H9 (cell line): ENCODE measurements at regions not wholly inside any gene's neighbourhood (a gene's known extent, or its start where the extent isn't known, plus 50 kb on each side); places are given as distances from the start of the nearest gene placed in this dataset.

Experiments
- DNase-seq: peaks from one replicate; pipeline ENCODE4 v3.0.0-alpha.2; 2017
- H2AFZ ChIP-seq: one replicate; pipeline ENCODE4 v1.6.1; 2013; ENCODE audit warnings: mild to moderate bottlenecking, low read length, control low read depth, moderate library complexity
- H2AK5ac ChIP-seq: 2 replicates; pipeline ENCODE4 v1.6.1; 2013; ENCODE audit warnings: low read length, control low read depth, mixed read lengths; ENCODE audit not compliant: insufficient read length
- H2BK120ac ChIP-seq: one replicate; pipeline ENCODE4 v1.6.1; 2013; ENCODE audit warnings: low read depth, mild to moderate bottlenecking, low read length, control low read depth, inconsistent platforms; ENCODE audit not compliant: poor library complexity, severe bottlenecking
- H2BK12ac ChIP-seq: 2 replicates; pipeline ENCODE4 v1.6.1; 2013; ENCODE audit warnings: low read length, control low read depth, mixed read lengths, low read depth; ENCODE audit not compliant: insufficient read length
- H2BK15ac ChIP-seq: 2 replicates; pipeline ENCODE4 v1.6.1; 2013; ENCODE audit warnings: low read depth, low read length, control low read depth
- H2BK20ac ChIP-seq: one replicate; pipeline ENCODE4 v1.6.1; 2013; ENCODE audit warnings: low read depth, mild to moderate bottlenecking, low read length, control low read depth, inconsistent platforms; ENCODE audit not compliant: poor library complexity, severe bottlenecking
- H2BK5ac ChIP-seq: 2 replicates; pipeline ENCODE4 v1.6.1; 2013; ENCODE audit warnings: low read length, control low read depth, mixed read lengths; ENCODE audit not compliant: insufficient read length
- H3K14ac ChIP-seq: 2 replicates; pipeline ENCODE4 v1.6.1; 2013; ENCODE audit warnings: low read length, control low read depth; ENCODE audit not compliant: insufficient read depth
- H3K18ac ChIP-seq: 2 replicates; pipeline ENCODE4 v1.6.1; 2013; ENCODE audit warnings: low read depth, mild to moderate bottlenecking, mixed read lengths, low read length, control low read depth; ENCODE audit not compliant: insufficient read length
- H3K23ac ChIP-seq: 2 replicates; pipeline ENCODE4 v1.6.1; 2013; ENCODE audit warnings: low read length, control low read depth, mixed read lengths, low read depth; ENCODE audit not compliant: insufficient read length
- H3K23me2 ChIP-seq: 2 replicates; pipeline ENCODE4 v1.6.1; 2013; ENCODE audit warnings: low read depth, mild to moderate bottlenecking, mixed read lengths, low read length, control low read depth; ENCODE audit not compliant: insufficient read length, poor library complexity, severe bottlenecking
- H3K27ac ChIP-seq: 2 replicates; pipeline ENCODE4 v1.5.1; 2013; ENCODE audit warnings: low read length, control low read depth, mixed read lengths, low read depth; ENCODE audit not compliant: insufficient read length
- H3K27me3 ChIP-seq: 2 replicates; pipeline ENCODE4 v1.6.1; 2013; ENCODE audit warnings: low read length, control low read depth, inconsistent platforms; ENCODE audit not compliant: insufficient read depth
- H3K4ac ChIP-seq: 2 replicates; pipeline ENCODE4 v1.6.1; 2013; ENCODE audit warnings: low read depth, mild to moderate bottlenecking, control low read depth, inconsistent platforms, low read length, moderate library complexity
- H3K4me1 ChIP-seq: 2 replicates; pipeline ENCODE4 v1.6.1; 2013; ENCODE audit warnings: low read length, control low read depth, inconsistent platforms; ENCODE audit not compliant: insufficient read depth
- H3K4me2 ChIP-seq: 2 replicates; pipeline ENCODE4 v1.6.1; 2013; ENCODE audit warnings: low read length, control low read depth, mixed read lengths; ENCODE audit not compliant: insufficient read length, insufficient read depth
- H3K56ac ChIP-seq: 2 replicates; pipeline ENCODE4 v1.6.1; 2013; ENCODE audit warnings: low read depth, mild to moderate bottlenecking, mixed read lengths, low read length, control low read depth; ENCODE audit not compliant: insufficient read length
- H3K79me1 ChIP-seq: 2 replicates; pipeline ENCODE4 v1.6.1; 2013; ENCODE audit warnings: low read depth, mild to moderate bottlenecking, moderate library complexity, low read length, control low read depth, inconsistent platforms; ENCODE audit not compliant: insufficient read depth, poor library complexity, severe bottlenecking
- H3K79me2 ChIP-seq: 2 replicates; pipeline ENCODE4 v1.6.1; 2013; ENCODE audit warnings: low read length, control low read depth, inconsistent platforms; ENCODE audit not compliant: insufficient read depth
- H3K9ac ChIP-seq: 2 replicates; pipeline ENCODE4 v1.6.1; 2013; ENCODE audit warnings: low read length, control low read depth, mixed read lengths; ENCODE audit not compliant: insufficient read length; ENCODE audit errors: extremely low read depth
- H3K9me3 ChIP-seq: one replicate; pipeline ENCODE4 v1.6.1; 2013; ENCODE audit warnings: low read depth, low read length, inconsistent platforms; ENCODE audit not compliant: control insufficient read depth
- H3T11ph ChIP-seq: one replicate; pipeline ENCODE4 v1.6.1; 2013; ENCODE audit warnings: mild to moderate bottlenecking, low read length, control low read depth, inconsistent platforms
- H4K20me1 ChIP-seq: one replicate; pipeline ENCODE4 v1.6.1; 2013; ENCODE audit not compliant: control insufficient read depth, insufficient read length, insufficient read depth
- H4K5ac ChIP-seq: 2 replicates; pipeline ENCODE4 v1.6.1; 2013; ENCODE audit warnings: low read depth, mild to moderate bottlenecking, mixed read lengths, low read length, control low read depth; ENCODE audit not compliant: insufficient read length
- H4K8ac ChIP-seq: replicated peaks from 2 replicates; pipeline ENCODE4 v1.6.1; 2013; ENCODE audit warnings: low read length, control low read depth, mixed read lengths, low read depth; ENCODE audit not compliant: insufficient read length
- H4K91ac ChIP-seq: 2 replicates; pipeline ENCODE4 v1.6.1; 2013; ENCODE audit warnings: low read depth, mild to moderate bottlenecking, moderate library complexity, mixed read lengths, low read length, control low read depth; ENCODE audit not compliant: insufficient read length
- H3K27ac Mint-ChIP-seq, 3 experiments: 2 replicates in 2 of 3; 3 replicates in 1 of 3; pipeline ENCODE4 v1.8.0; 2020 to 2021; ENCODE audit warnings: mixed read lengths in 3 of 3, mild to moderate bottlenecking in 1 of 3, moderate library complexity in 1 of 3
- H3K27me3 Mint-ChIP-seq: 2 replicates; pipeline ENCODE4 v1.8.0; 2021; ENCODE audit warnings: low read depth, mild to moderate bottlenecking, moderate library complexity, mixed read lengths
- H3K36me3 Mint-ChIP-seq, 3 experiments: 2 replicates in 2 of 3; 3 replicates in 1 of 3; pipeline ENCODE4 v1.8.0; 2020 to 2021; ENCODE audit warnings: low read depth in 3 of 3, mixed read lengths in 3 of 3; ENCODE audit not compliant: insufficient read depth in 1 of 3
- H3K4me1 Mint-ChIP-seq, 2 experiments: 2 replicates each; pipeline ENCODE4 v1.8.0; 2020; ENCODE audit warnings: mixed read lengths in 2 of 2
- H3K4me3 Mint-ChIP-seq, 2 experiments: 2 replicates in 1 of 2; 3 replicates in 1 of 2; pipeline ENCODE4 v1.8.0; 2020 to 2021; ENCODE audit warnings: mild to moderate bottlenecking in 2 of 2, mixed read lengths in 2 of 2, moderate library complexity in 1 of 2
- H3K9me3 Mint-ChIP-seq, 2 experiments: 2 replicates in 1 of 2; 3 replicates in 1 of 2; pipeline ENCODE4 v1.8.0; 2020; ENCODE audit warnings: mild to moderate bottlenecking in 2 of 2, mixed read lengths in 2 of 2, moderate library complexity in 1 of 2
- WGBS: extraction: QIAGEN DNeasy Blood & Tissue Kit; methylation state at CpG from one replicate; pipeline ENCODE4 v1.1.7; 2013; ENCODE audit warnings: missing lambda C conversion rate, low lambda C conversion rate, mixed read lengths; ENCODE audit not compliant: insufficient read length; ENCODE audit errors: extremely low coverage; 5-methylcytosine and 5-hydroxymethylcytosine counted together
- TF ChIP-seq, protein P1 (sequence below): fragments of 200-600 bp; sonication (generic); conservative IDR thresholded peaks from 3 replicates; pipeline ENCODE4 v1.8.0; 2021; ENCODE audit warnings: antibody characterized with exemption, mild to moderate bottlenecking

DNA sequence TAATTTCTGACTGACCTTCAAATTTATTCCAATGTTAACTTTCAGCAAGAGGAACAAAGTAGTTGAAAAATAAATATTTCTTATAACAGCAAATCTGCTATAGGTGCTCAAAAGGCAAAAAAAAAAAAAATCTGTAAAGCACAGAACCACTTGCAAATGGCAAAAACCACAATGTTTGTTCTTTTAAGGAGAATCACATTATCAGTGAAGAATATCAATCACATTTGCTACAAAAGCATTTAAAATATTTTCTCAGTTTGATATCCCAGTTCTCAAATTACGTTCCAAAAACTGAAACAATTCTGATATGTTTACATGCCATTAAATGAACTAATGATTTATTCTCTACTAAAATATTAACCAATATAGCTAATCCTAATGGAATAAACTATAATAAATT, 163.3 kb downstream of the METTL4 start:
- no peak overlapping the region for H4K5ac ChIP-seq
- no peaks in the 10 kb centered on the region for H4K20me1 ChIP-seq
- no peak overlapping the region for H3K4ac ChIP-seq
- H3K23ac ChIP-seq: no peak overlapping the region
- H3K4me1 Mint-ChIP-seq: peaks cover 0 to 8% of the 10 kb centered on the region in 2 experiments; a peak in 1 of 4 replicates
- no peak overlapping the region for H2AFZ ChIP-seq
- H3K9ac ChIP-seq: no peak overlapping the region
- H2BK15ac ChIP-seq: no peak overlapping the region
- H3K4me1 ChIP-seq: no peaks in the 10 kb centered on the region
- H3T11ph ChIP-seq: no peak overlapping the region
- H3K27ac Mint-ChIP-seq: no peak overlapping the region
- no peaks in the 10 kb centered on the region for H3K9me3 Mint-ChIP-seq
- no peak overlapping the region for H2BK20ac ChIP-seq
- H2AK5ac ChIP-seq: no peak overlapping the region
- no peak overlapping the region for H2BK12ac ChIP-seq
- no peak overlapping the region for H3K4me3 Mint-ChIP-seq
- no peaks in the 10 kb centered on the region for H3K36me3 Mint-ChIP-seq
- H3K27ac ChIP-seq: no peak overlapping the region
- H4K91ac ChIP-seq: no peak overlapping the region
- H2BK5ac ChIP-seq: no peak overlapping the region
- no peaks in the 10 kb centered on the region for H3K9me3 ChIP-seq
- H3K4me2 ChIP-seq: no peak overlapping the region
- no peak overlapping the region for H4K8ac ChIP-seq
- no CpG with 5 or more reads among the region's 1 CpG for WGBS
- H3K79me1 ChIP-seq: no peaks in the 10 kb centered on the region
- no peak overlapping the region for H3K18ac ChIP-seq
- DNase-seq: no peak
- TF ChIP-seq, protein P1, sequence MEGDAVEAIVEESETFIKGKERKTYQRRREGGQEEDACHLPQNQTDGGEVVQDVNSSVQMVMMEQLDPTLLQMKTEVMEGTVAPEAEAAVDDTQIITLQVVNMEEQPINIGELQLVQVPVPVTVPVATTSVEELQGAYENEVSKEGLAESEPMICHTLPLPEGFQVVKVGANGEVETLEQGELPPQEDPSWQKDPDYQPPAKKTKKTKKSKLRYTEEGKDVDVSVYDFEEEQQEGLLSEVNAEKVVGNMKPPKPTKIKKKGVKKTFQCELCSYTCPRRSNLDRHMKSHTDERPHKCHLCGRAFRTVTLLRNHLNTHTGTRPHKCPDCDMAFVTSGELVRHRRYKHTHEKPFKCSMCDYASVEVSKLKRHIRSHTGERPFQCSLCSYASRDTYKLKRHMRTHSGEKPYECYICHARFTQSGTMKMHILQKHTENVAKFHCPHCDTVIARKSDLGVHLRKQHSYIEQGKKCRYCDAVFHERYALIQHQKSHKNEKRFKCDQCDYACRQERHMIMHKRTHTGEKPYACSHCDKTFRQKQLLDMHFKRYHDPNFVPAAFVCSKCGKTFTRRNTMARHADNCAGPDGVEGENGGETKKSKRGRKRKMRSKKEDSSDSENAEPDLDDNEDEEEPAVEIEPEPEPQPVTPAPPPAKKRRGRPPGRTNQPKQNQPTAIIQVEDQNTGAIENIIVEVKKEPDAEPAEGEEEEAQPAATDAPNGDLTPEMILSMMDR: no peak
- no peaks in the 10 kb centered on the region for H3K79me2 ChIP-seq
- no peak overlapping the region for H2BK120ac ChIP-seq
- H3K14ac ChIP-seq: no peak overlapping the region
- H3K56ac ChIP-seq: no peak overlapping the region
- H3K27me3 Mint-ChIP-seq: no peaks in the 10 kb centered on the region
- H3K23me2 ChIP-seq: no peaks in the 10 kb centered on the region
- no peaks in the 10 kb centered on the region for H3K27me3 ChIP-seq
